ENCODE measurements at regions not wholly inside any gene's neighbourhood (a gene's known extent, or its start where the extent isn't known, plus 50 kb on each side); places are given as distances from the start of the nearest gene placed in this dataset.
A peak's percentile ranks its signal among the peaks of the same experiment; 100 is the strongest.

- DNase-seq (ENCODE audit: low read depth) = no peak
- no peak overlapping the region for H3K4me3 ChIP-seq (ENCODE audit: low read depth, low read length)
- TF ChIP-seq CTCF (IDR thresholded peaks at IDR 0.05; ENCODE audit: control insufficient read depth, extremely low read depth, insufficient read depth) = no peak
Measured at GRCh38 chr11:95337175-95337957, 106.4 kb upstream of the SESN3 start.

GRCh38 chr11:95335989-95336388, 105.0 kb upstream of the SESN3 start:
- no peak overlapping the region for H3K4me3 ChIP-seq (ENCODE audit: low read depth, low read length)
- no peak for TF ChIP-seq CTCF (IDR thresholded peaks at IDR 0.05; ENCODE audit: control insufficient read depth, extremely low read depth, insufficient read depth)
- no peak for DNase-seq (ENCODE audit: low read depth)

GRCh38 chr11:95331161-95331560, 100.2 kb upstream of the SESN3 start:
- no peak for TF ChIP-seq CTCF (IDR thresholded peaks at IDR 0.05; ENCODE audit: control insufficient read depth, extremely low read depth, insufficient read depth)
- DNase-seq (ENCODE audit: low read depth) = no peak

GRCh38 chr11:95330302-95330701, 99.3 kb upstream of the SESN3 start:
- no peak overlapping the region for H3K4me3 ChIP-seq (ENCODE audit: low read depth, low read length)
- no peak for DNase-seq (ENCODE audit: low read depth)
- TF ChIP-seq CTCF (IDR thresholded peaks at IDR 0.05; ENCODE audit: control insufficient read depth, extremely low read depth, insufficient read depth) = no peak

More at GRCh38 chr11:95331161-95331560, 100.2 kb upstream of the SESN3 start:
- H3K4me3 ChIP-seq (ENCODE audit: low read depth, low read length) = no peak overlapping the region

- H3K4me3 ChIP-seq (ENCODE audit: low read depth, low read length) = no peak overlapping the region
- TF ChIP-seq CTCF (IDR thresholded peaks at IDR 0.05; ENCODE audit: control insufficient read depth, extremely low read depth, insufficient read depth) = no peak
- peak; percentile 13 for DNase-seq (ENCODE audit: low read depth)
Measured at GRCh38 chr11:95327273-95327948, 96.4 kb upstream of the SESN3 start.

- TF ChIP-seq CTCF (IDR thresholded peaks at IDR 0.05; ENCODE audit: control insufficient read depth, extremely low read depth, insufficient read depth) = no peak
- no peak overlapping the region for H3K4me3 ChIP-seq (ENCODE audit: low read depth, low read length)
- no peak for DNase-seq (ENCODE audit: low read depth)
Measured at GRCh38 chr11:95325777-95326258, 94.8 kb upstream of the SESN3 start.

All from LNCaP clone FGC (cell line).